Progenitor cell of endocrine pancreas (in vitro differentiated cells): ENCODE measurements at regions not wholly inside any gene's neighbourhood (a gene's known extent, or its start where the extent isn't known, plus 50 kb on each side); places are given as distances from the start of the nearest gene placed in this dataset.

ENCODE experiments used
- DNase-seq: peaks from one replicate; pipeline ENCODE4 v3.0.0; 2021; ENCODE audit warnings: low spot score; ENCODE audit not compliant: unreplicated experiment
- H3K27ac Mint-ChIP-seq: 2 replicates; pipeline ENCODE4 v1.8.0; 2021; ENCODE audit warnings: mild to moderate bottlenecking, moderate library complexity, mixed read lengths
- H3K27me3 Mint-ChIP-seq: 2 replicates; pipeline ENCODE4 v1.8.0; 2021; ENCODE audit warnings: mixed read lengths
- H3K36me3 Mint-ChIP-seq: 2 replicates; pipeline ENCODE4 v1.8.0; 2022; ENCODE audit warnings: mixed read lengths; ENCODE audit not compliant: insufficient read depth
- H3K4me1 Mint-ChIP-seq: 2 replicates; pipeline ENCODE4 v1.8.0; 2021; ENCODE audit warnings: low read depth, mixed read lengths
- H3K4me3 Mint-ChIP-seq: 2 replicates; pipeline ENCODE4 v1.8.0; 2021; ENCODE audit warnings: low read depth, mild to moderate bottlenecking, moderate library complexity, mixed read lengths
- H3K9me3 Mint-ChIP-seq: 2 replicates; pipeline ENCODE4 v1.8.0; 2021; ENCODE audit warnings: low read depth, mixed read lengths
- CTCF ChIP-seq: fragments of 200-600 bp; sonication (generic); IDR thresholded peaks from one replicate; pipeline ENCODE4 v1.5.0; 2021; ENCODE audit warnings: antibody characterized with exemption, mild to moderate bottlenecking; ENCODE audit not compliant: unreplicated experiment

- TF ChIP-seq CTCF, result no peak
- H3K27ac Mint-ChIP-seq, result no peak overlapping the region
- no peaks in the 10 kb centered on the region for H3K9me3 Mint-ChIP-seq
- no peaks in the 10 kb centered on the region for H3K4me1 Mint-ChIP-seq
- DNase-seq, result no peak
- peaks cover 39% of the 10 kb centered on the region for H3K27me3 Mint-ChIP-seq
- H3K36me3 Mint-ChIP-seq, result no peaks in the 10 kb centered on the region
- no peak overlapping the region for H3K4me3 Mint-ChIP-seq
These were observed 64.6 kb upstream of the MGMT start for GRCh38 chr10:129402459-129402858.

DNA sequence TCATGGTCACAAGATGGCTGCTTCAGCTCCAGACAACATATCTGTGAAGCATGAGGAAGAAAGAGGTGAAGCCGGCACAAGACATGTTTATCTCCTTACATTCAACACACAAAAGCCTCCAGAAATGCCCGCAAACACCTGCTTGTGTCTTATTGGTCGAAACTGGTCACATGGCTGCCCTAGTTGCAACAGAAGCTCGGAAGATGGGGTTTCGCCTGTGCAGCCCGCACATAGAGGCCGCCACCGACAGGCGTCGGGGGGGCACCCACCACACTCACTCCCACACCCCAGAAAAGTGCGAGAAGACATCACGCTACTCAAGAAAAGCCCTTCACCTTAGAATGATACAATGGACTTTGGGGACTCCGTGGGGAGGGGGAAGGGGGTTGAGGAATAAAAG, 63.0 kb upstream of the MGMT start:
- Mint-ChIP-seq H3K4me3 (no peak overlapping the region), H3K36me3 (no peaks in the 10 kb centered on the region), H3K27me3 (peaks cover 40% of the 10 kb centered on the region), H3K4me1 (no peaks in the 10 kb centered on the region), H3K9me3 (no peaks in the 10 kb centered on the region), H3K27ac (no peak overlapping the region)
- TF ChIP-seq CTCF, result no peak
- DNase-seq, result no peak

GRCh38 chr10:129405389-129405788, 61.7 kb upstream of the MGMT start:
- H3K4me1 Mint-ChIP-seq, result no peaks in the 10 kb centered on the region
- no peak for TF ChIP-seq CTCF
- no peak overlapping the region for H3K4me3 Mint-ChIP-seq
- no peak for DNase-seq
- H3K9me3 Mint-ChIP-seq, result no peaks in the 10 kb centered on the region
- H3K27ac Mint-ChIP-seq, result no peak overlapping the region
- peaks cover 37% of the 10 kb centered on the region for H3K27me3 Mint-ChIP-seq
- H3K36me3 Mint-ChIP-seq, result no peaks in the 10 kb centered on the region

DNA sequence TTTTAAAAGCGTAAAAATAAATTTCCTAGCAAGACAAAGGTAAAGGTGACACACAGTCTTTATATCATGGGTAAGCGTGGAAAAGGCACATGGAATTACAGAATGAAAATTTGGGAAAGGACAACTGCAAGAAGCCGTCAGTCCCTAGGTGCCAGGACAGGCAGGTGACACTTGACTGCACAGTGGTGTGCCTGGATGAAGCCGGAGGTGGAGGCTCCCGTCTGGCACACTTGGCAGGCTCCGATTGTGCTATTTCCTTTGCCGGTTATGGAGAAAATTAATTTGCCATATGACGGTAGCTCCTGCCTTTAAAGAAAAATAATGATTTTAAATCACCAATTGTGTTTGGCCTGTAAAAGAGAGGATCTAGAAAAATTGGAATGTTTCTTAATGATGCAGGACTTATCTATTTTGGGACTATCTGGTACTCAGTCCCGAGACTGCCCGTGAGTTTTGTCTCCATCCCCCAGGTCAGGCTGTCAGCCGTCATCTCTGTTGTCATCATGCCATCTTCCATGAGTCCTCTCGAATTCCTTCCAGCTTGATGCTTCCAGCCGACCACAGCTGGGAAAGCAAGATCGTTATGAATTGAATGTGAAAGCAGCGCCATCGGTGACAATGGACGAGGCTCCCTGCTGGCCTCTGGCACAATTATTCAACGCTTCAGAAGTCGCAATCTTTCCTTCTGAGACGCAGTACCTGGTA, 56.2 kb upstream of the MGMT start:
- Mint-ChIP-seq H3K4me3 (no peak overlapping the region), H3K36me3 (no peaks in the 10 kb centered on the region), H3K27me3 (peaks cover 53% of the 10 kb centered on the region), H3K27ac (no peak overlapping the region), H3K4me1 (no peaks in the 10 kb centered on the region), H3K9me3 (no peaks in the 10 kb centered on the region)
- TF ChIP-seq CTCF, result no peak
- no peak for DNase-seq

GRCh38 chr10:129411393-129411705, 55.7 kb upstream of the MGMT start:
- DNase-seq, result no peak
- Mint-ChIP-seq H3K27ac (no peak overlapping the region), H3K9me3 (no peaks in the 10 kb centered on the region), H3K36me3 (no peaks in the 10 kb centered on the region), H3K27me3 (peaks cover 56% of the 10 kb centered on the region), H3K4me3 (no peak overlapping the region), H3K4me1 (no peaks in the 10 kb centered on the region)
- TF ChIP-seq CTCF, result no peak
